HUDEP-2 (cell line): ENCODE measurements at regions not wholly inside any gene's neighbourhood (a gene's known extent, or its start where the extent isn't known, plus 50 kb on each side); places are given as distances from the start of the nearest gene placed in this dataset.

Experiments
- DNase-seq, 76 experiments: peaks; one replicate each; lab custom pipeline; 2025; ENCODE audit not compliant: unreplicated experiment in 76 of 76; lab: John Stamatoyannopoulos, UW

DNA sequence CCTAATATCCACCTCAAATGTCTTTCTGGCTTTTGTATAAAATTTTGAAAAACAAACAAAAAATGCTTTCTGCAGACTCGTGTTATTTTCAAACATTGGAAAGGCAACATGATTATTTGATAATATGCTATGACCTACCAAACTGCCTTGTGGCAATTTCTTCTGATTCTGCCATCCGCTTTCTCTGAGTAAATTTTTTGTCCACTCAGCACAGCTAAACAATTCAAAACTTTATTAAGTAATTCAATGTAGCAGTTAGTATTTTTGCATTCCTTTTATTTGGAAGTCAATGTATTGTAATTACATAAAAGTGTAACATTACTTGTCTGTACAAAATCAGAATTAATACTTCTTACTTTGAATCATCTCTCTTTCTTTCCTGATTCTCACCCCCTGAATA lies 1206.6 kb upstream of the EYS start:
- DNase-seq = no peak

DNA sequence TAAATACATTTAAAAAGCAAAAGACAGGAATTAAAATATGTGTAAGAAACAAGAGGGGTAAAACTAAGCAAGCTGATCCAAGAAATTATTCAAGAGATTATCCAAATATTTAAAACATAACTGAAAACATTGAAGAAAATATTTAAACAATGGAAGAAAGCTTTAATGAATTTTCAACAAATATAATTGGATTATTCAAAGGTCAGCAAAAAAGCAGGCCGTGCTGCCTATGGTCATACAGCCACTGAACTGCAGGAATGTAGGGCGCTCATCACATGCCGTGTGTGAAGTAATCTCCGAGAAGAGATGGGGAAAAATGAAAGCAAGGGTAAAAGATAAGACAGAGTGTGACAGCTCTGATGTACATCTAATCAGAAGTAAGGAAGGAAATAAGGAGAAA lies 1195.4 kb upstream of the EYS start:
- DNase-seq = no peak

DNA sequence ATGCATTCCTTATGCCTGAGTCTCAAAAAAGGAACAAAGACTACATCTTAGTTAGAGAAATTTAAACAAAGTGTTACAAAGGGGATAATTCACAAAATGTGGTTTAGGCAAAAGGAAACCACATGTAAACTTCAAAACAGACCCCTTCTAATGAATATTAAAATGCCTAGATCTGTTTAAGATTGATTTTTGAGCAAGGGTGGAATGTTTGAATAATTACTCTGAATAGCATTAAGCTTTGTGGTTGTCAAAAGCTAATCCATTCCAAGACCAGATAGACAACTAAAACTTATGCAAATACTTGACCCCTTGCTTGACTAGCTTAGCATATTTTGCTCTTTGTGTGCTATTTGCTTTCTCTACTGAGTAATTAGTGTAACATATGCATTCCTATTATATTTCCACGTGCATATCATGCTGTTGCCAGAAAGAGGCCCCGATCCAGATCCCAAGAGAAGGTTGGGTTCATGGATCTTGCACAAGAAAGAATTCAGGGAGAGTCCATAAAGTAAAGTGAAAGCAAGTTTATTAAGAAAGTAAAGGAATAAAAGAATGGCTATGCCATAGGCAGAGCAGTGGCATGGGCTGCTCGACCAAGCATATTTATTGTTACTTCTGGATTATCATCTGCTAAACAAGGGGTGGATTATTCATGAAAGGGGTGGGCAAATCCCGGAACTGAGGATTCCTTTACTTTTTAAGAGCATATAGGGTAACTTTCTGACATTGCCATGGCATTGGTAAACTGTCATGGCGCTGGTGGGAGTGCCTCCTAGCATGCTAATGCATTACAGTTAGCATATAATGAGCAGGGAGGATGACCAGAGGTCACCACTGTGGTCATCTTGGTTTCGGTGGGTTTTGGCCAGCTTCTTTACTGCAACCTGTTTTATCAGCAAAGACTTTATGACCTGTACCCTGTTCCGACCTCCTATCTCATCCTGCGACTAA lies 1193.4 kb upstream of the EYS start:
- no peak for DNase-seq

DNA sequence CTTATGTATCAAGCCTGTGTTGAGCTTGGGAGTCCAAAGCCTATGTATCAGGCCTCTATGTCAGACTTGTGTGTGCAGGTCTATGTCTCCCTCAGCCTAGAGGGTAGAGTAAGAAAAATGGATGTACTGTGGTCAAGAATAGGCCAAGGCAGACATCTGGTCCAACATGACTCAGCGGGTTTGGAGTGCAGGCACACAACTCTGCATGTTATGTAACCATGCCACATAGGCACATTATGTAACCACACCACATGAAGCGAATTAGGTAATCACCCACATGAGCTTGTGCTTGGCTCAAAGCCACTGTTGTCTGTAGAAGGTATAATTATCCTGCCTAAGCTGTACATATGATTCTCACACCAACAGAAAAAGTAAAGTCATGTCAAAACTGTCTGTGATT lies 1190.5 kb upstream of the EYS start:
- DNase-seq = no peak

DNA sequence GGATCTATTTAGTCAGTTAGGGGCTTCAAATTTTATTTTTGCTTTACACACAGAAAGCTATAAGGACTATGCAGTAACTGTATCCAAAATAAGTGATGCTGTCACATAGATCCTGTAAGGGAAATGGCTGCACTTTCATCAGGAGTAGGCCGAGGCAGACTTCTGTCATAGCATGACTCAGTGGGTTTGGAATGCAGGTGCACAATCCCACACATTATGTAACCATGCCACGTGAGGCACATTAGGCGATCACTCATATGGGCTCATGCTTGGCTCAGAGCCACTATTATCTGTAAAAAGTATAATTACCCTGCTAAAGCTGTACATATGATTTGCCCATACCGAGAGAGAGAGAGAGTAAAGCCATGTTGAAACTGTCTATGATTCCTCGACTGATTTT lies 1189.4 kb upstream of the EYS start:
- no peak for DNase-seq

DNA sequence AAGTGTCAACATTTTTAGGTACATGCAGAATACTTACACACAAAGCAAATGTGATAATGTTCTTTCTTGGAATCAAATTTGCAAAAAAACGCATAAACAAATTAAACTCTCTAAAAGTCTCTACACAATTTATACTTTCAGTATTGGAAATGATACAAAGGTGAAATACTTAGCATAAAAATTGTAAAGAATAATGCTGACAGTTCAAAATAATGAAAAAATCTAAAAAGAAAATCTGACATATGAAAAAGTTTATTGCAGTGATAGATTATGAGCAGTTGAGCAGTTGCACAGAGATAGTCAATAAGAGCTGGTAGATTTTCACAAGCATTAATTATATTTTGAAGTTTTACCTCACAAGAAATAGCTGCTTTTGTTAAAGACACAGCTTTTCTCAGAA lies 1176.4 kb upstream of the EYS start:
- no peak for DNase-seq

DNA sequence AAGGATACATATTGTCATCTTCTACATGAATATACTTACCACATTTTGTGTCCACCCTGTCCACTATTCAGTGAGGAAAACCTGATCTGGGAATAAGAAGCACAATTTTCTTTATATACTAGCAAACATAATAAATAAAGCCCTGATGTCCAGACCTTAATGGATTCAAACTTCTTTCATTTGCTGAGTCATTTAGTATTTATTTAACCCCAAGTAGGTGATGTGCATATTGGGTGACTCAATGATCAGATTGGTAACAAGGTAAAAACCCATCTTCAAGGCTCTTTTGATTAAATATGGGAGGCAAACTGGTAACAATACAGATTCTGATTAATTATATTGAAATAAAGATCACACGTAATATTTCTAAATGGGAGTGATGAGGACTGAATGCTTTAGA lies 1159.8 kb upstream of the EYS start:
- no peak for DNase-seq

DNA sequence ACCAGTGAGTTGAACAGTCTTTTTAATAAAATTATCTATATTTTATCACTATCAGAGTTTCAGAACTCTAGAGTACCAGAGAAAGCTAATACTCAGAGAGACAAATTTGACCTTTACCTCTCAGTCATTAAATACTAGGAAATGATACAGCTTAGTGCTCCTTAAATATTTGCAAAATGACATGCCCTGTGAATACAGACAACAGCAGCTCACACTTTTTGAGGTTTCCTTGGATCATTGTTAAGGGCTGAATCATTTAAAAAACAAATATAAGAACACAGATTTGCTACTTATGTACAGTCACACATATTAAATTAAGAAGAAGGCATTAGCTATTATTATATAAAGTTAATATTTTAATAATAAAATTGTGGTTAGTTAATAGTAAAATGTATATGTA lies 1158.7 kb upstream of the EYS start:
- no peak for DNase-seq

DNA sequence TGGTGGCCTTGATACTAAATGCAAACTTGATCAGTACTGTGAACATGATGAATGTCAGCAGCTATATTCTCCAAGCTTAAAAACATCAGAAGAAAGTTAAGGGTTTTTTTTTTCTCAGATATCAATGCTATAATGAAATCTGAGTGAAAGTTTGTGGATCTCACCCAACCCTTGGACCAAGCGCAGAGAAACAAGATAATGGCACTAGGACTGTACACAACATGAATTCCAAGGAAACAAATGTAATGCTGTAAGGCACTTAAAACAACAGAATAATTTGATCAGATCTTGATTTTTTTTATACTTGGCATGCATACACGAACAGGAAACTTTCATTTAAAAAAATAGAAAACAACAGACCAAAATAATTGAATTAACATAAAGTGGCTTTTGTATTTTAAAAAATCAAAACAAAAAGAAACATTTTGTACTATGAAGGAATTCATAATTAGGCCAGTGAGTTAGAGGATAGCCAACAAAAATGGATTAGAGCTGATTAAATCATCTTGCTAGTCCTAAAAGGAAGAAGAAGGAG lies 1154.0 kb upstream of the EYS start:
- DNase-seq = no peak

DNA sequence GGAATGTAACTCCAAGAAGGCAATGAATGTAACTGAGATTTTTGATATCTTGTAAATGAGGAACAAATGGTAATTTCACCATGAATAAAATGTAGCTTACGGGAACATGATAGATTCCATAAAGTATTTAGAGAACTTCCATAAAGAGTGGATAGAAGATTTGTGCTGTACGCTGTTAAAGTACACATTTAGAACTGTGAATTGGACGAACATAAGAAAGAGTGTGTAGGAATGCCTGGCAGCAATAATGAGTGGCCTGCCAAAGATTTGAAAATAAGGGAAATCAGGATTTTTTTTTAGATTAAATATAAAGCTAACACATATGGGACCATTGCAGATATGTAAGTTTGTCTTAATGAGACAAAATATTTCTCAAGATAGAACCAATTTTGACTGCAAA lies 1153.3 kb upstream of the EYS start:
- DNase-seq = no peak

DNA sequence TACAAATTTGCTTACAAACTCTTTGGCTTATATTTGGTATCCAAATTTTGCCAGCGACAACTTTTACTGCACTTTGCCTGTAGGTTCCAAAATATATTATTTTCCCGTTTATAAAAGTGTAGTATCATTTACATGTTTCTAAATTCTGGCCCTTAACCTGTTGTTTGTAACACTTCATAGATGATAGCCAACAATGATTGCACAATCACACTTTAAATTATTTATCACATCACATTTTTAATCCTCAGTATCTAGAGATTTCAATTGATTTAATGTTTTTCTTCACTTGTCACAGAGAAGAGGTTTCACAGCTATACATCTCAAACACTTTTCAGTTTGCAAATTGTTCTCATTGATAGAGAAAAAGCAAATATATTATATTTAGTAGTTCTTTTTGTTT lies 1151.2 kb upstream of the EYS start:
- DNase-seq = no peak

DNA sequence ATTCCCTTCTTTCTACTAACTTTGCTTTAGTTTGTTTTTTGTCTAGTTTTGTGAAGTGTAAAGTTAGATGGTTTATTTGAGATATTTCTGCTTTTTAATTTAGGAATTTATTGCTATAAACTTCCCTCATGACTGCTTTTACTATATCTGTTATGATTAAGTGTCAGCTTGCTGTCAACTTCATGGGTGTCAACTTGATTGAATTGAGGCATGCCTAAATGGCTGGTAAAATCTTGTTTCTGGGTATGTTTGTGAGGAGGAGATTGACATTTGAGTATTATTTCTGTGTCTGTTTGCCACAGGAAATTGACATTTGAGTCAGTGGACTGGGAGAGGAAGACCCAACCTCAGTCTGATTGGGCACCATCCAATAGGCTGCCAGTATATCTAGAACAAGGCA lies 1147.0 kb upstream of the EYS start:
- no peak for DNase-seq

DNA sequence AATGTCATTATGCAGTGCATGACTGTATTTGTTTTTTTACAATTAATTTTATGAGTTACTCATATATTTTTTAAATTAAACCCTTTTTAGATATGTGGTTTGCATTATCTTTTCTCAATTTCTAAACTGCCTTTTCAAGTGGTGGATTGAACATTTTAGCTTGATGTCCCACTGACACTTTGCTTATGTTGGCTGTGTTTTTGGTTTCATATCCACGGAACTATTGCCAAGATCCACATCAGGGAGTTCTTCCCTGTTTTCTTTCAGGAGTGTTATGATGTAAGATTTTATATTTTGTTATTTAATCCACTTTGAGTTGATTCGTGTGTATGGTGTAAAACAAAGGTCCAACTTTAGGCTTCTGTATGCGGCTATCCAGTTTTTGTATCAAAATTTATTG lies 1144.9 kb upstream of the EYS start:
- DNase-seq = no peak

DNA sequence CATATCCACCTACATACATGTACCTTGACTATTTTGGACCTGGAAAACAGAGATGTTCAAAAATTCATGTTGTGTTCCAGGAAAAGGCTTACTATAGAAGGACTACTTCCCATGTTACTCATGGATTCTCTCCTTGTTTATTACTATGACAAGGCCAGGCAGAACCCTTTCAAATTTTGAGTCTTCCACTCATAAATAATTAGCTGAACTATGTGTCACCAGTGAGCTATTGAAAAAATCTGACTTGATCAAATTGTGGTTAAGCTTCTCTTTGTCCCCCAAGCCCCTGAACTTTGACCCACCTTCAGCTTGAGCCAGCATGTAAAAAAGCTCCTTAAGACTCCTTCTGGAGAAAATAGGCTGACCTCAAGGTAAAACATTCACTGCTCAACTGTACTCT lies 1142.8 kb upstream of the EYS start:
- DNase-seq = no peak

DNA sequence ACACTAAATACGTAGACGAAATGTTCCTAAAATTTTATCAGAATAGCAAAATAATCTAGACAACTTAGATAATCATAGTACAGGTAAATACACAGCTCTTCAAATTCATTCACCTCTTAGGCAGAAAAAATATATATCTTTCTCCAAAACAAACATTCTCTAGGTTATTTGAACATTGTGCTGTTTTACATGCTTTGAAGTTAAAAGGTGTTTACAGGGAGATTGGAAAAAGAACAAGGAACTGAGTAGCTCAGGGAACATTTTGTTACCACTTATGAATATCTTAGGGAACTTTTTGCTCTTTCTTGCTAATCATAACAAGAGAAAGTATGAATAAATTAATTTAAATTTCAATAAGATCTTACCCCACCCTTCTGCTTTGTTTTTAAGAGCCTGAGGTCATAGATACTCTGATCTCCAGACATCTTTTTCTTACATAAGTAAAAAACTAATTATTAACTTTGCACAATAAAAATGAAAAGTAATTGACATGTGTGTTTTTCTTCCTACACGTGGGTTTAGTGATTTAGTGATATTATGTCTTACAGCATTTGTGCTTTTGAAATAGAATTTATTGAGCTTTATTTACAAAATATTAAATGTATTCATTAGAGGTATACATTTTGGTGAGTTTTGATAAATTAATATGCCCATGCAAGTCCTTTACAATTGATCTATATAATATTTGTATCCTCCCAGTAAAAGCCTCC lies 1141.4 kb upstream of the EYS start:
- no peak for DNase-seq

DNA sequence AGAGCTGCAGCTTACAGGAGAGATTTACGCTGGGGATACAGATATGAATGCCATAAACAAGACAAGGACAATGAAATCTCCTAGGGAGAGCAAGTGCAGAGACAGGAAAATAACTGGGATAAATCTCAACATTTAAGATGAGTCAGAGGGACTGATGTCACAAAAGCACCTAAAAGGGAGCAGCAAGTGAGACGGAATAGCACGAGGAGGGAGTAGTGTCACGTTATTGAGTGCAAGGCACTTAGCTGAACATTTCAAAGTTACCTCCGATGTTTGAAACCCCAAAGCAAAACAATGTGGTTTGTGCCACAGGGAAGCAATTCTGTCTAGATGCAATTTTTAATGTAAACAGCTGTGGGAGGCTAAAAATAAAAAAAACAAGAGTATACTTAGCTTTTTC lies 1131.7 kb upstream of the EYS start:
- no peak for DNase-seq

DNA sequence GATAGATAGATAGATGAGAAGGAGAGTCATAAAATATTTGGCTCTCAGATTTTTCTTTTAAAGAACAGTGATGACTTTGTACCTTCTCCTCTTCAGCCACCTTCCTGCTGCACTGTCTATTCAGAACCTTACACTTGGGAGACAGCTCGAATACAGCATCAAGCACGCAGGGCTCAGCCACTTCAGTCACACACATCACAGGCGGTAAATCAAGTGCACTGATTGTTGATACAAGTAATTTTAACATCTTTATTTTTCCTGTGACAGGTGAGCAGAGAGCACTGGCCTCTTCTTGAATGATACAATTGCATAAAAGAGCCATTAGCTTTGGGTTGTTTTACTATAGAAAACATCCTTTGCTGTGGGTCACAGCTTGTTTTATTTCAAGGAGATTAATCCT lies 1118.5 kb upstream of the EYS start:
- no peak for DNase-seq

DNA sequence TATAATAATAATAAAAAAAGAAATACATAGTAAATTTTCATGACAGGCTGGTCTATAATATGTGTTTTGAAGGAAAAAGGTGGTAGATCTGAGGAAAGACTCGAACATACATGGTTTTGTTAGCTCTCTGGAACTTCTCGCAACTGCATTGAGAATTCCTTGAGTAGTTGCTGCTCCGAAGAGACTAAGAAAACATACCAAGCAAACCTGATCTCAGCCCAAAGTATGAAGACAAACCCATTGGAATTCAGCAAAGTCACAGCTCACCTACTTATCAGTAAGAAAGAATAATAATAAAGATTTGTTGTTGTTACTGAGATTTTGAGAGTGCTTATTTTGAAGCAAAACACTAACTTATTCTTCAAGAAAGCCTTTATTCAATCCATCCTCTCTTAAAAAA lies 1107.1 kb upstream of the EYS start:
- no peak for DNase-seq

DNA sequence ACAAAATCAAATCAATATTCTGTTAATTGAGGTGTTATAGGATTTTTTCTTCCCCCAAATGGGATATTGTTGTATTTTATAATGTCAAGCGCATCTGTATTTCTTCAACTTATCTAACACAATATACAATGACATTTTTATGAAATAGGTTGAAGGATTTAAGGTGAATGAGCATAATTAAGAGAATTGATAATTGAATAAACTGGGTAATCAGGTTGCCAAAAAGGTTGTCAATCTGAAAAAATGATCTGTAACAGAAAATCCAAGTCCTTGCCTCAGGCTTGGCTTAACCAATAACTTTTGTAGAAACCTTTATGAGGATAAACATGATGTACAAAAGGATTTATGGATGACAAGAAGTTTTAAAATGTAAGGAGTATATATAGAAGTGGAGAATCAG lies 1101.7 kb upstream of the EYS start:
- no peak for DNase-seq

DNA sequence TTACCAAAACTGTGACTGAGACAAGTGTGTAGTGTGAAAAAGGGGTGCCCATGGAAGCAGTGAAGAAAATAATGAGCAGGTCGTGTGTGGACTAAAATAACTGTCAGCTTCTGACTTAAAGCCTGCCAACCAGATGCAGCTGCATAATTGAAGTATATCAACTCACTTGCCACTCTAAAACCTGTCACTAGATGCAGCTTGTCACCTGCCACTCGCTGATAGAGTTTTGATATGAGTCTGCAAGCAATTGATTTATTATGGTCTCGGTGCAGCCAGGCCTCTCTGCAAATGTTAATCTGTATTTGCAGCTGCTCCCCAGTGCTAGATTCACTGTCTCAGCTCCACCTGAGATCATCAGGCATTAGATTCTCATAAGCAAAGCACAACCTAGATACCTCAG lies 1090.0 kb upstream of the EYS start:
- no peak for DNase-seq

DNA sequence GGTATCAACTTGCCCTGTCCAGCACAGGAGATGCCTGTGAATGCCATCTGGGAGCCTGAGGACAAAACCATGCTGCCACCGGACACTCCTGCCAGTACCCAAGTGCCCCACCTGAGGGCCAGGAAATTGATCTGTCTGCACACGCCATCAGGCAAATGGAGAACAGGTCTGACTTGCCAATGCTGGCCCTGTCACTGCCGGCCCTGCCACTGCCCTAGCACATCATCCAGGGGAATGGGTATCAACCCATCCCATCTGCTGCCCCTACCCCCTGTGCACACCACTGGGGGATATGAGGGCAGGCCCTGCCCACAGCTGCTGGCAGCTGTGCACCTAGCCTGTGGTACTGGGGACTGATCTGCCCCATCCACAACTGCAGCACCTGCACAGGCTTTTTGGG lies 1081.6 kb upstream of the EYS start:
- no peak for DNase-seq

DNA sequence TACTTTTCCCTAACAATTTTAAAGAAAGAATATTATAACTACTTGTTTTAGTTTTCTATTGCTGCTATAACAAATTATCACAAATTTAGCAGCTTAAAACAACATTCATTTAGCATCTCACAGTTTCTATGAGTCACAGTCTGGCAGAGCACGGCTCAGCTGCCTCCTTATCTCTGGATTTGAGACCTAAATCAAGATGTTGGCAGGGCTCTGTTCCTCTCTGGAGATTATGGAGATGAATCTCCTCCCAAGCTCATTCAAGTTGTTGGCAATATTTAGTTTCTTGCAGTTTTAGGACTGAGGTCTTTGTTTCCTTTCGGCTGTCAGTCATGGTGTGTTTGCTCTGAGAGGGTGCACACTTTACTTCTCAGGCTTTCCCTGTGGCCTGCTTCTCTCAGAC lies 1065.8 kb upstream of the EYS start:
- DNase-seq = peak in 1 of 76 experiments; percentile 2
